MCF 10A (cell line): ENCODE measurements at regions not wholly inside any gene's neighbourhood (a gene's known extent, or its start where the extent isn't known, plus 50 kb on each side); places are given as distances from the start of the nearest gene placed in this dataset.

Source experiments
- BruUV-seq: library from RNA; stranded (reverse); fragments of 400-500 nt; replicated peaks from 2 replicates; lab custom pipeline; 2021; lab: Mats Ljungman, UMichigan
- CTCF ChIA-PET: fragments of 300-600 bp; sonication (Branson Sonifier 250); formaldehyde crosslinking; extraction: SDS; loops from one replicate; lab custom pipeline; 2021; ENCODE audit warnings: antibody characterized with exemption, inconsistent platforms; lab: Yijun Ruan, JAX
- POLR2A ChIA-PET: fragments of 300-600, 350-650 bp; sonication (Branson Sonifier 250); formaldehyde crosslinking; extraction: SDS; loops from one replicate; lab custom pipeline; 2020; ENCODE audit warnings: antibody characterized with exemption, inconsistent platforms; lab: Yijun Ruan, JAX
- DNase-seq: peaks from one replicate; pipeline ENCODE4 v3.0.0-alpha.2; 2018; ENCODE audit not compliant: unreplicated experiment
- H3K27ac Mint-ChIP-seq: one replicate; pipeline ENCODE4 v1.8.0; 2022; ENCODE audit warnings: mild to moderate bottlenecking, low read depth, mixed read lengths; ENCODE audit not compliant: unreplicated experiment
- H3K27me3 Mint-ChIP-seq: one replicate; pipeline ENCODE4 v1.8.0; 2022; ENCODE audit warnings: mixed read lengths; ENCODE audit not compliant: insufficient read depth, unreplicated experiment
- H3K36me3 Mint-ChIP-seq: one replicate; pipeline ENCODE4 v1.8.0; 2022; ENCODE audit warnings: mild to moderate bottlenecking, moderate library complexity, mixed read lengths; ENCODE audit not compliant: insufficient read depth, unreplicated experiment
- H3K4me1 Mint-ChIP-seq: one replicate; pipeline ENCODE4 v1.8.0; 2022; ENCODE audit warnings: mixed read lengths; ENCODE audit not compliant: insufficient read depth, unreplicated experiment
- H3K4me3 Mint-ChIP-seq: one replicate; pipeline ENCODE4 v1.8.0; 2022; ENCODE audit warnings: mild to moderate bottlenecking, moderate library complexity, mixed read lengths; ENCODE audit not compliant: unreplicated experiment
- H3K9me3 Mint-ChIP-seq: one replicate; pipeline ENCODE4 v1.8.0; 2022; ENCODE audit warnings: mixed read lengths; ENCODE audit not compliant: unreplicated experiment
- CTCF ChIP-seq: fragments of 200-600 bp; IDR thresholded peaks from one replicate; pipeline ENCODE4 v1.8.0; 2022; ENCODE audit warnings: antibody characterized with exemption, mild to moderate bottlenecking; ENCODE audit not compliant: unreplicated experiment
- intact Hi-C: fragments of 100-400 bp; cut with micrococcal nuclease; formaldehyde crosslinking; loops from 2 replicates; pipeline ENCODE4 v1.14.1; 2022

GRCh38 chr11:19355601-19356000 lies 114.9 kb upstream of the E2F8 start:
- H3K36me3 Mint-ChIP-seq = no peaks in the 10 kb centered on the region
- H3K27me3 Mint-ChIP-seq = peaks cover 60% of the 10 kb centered on the region
- ChIA-PET POLR2A (interaction anchor here (1.6 kb wide), 1 partner anchor 11 kb away, joined by 4 read pairs; no protein-coding TSS in a partner anchor), CTCF (interaction anchor here (0.9 kb wide), 1 partner anchor 278 kb away, joined by 3 read pairs; no protein-coding TSS in a partner anchor)
- H3K9me3 Mint-ChIP-seq = no peaks in the 10 kb centered on the region
- no TSS peak for BruUV-seq
- no peaks in the 10 kb centered on the region for H3K4me1 Mint-ChIP-seq
- no peak overlapping the region for H3K27ac Mint-ChIP-seq
- intact Hi-C loops = no loop called here
- TF ChIP-seq CTCF = no peak
- H3K4me3 Mint-ChIP-seq = no peak overlapping the region
- peak; percentile 16 for DNase-seq

- Mint-ChIP-seq H3K4me1 (no peaks in the 10 kb centered on the region), H3K36me3 (no peaks in the 10 kb centered on the region), H3K27ac (no peak overlapping the region), H3K27me3 (peaks cover 82% of the 10 kb centered on the region), H3K4me3 (no peak overlapping the region), H3K9me3 (no peaks in the 10 kb centered on the region)
- no TSS peak for BruUV-seq
- no peak for TF ChIP-seq CTCF
- CTCF ChIA-PET = interaction anchor here (1.1 to 1.6 kb wide), 2 partner anchors 14 to 93 kb away, joined by 3 to 4 read pairs; no protein-coding TSS in a partner anchor
- no peak for DNase-seq
- POLR2A ChIA-PET = no interaction called here
- intact Hi-C loops = no loop called here
Measured at GRCh38 chr11:19353287-19353850, 112.6 kb upstream of the E2F8 start.

- no peak for DNase-seq
- H3K27ac Mint-ChIP-seq = no peak overlapping the region
- H3K36me3 Mint-ChIP-seq = no peaks in the 10 kb centered on the region
- no TSS peak for BruUV-seq
- no peaks in the 10 kb centered on the region for H3K4me1 Mint-ChIP-seq
- peaks cover 88% of the 10 kb centered on the region for H3K27me3 Mint-ChIP-seq
- CTCF ChIA-PET = interaction anchor here (0.6 to 1.6 kb wide), 4 partner anchors 14 to 276 kb away, joined by 3 to 4 read pairs (median 3); no protein-coding TSS in a partner anchor
- intact Hi-C loops = no loop called here
- H3K4me3 Mint-ChIP-seq = no peak overlapping the region
- POLR2A ChIA-PET = no interaction called here
- no peaks in the 10 kb centered on the region for H3K9me3 Mint-ChIP-seq
- TF ChIP-seq CTCF = no peak
Measured at GRCh38 chr11:19352771-19353160, 112.0 kb upstream of the E2F8 start.

- H3K9me3 Mint-ChIP-seq = no peaks in the 10 kb centered on the region
- H3K36me3 Mint-ChIP-seq = no peaks in the 10 kb centered on the region
- ChIA-PET CTCF (interaction anchor here (0.6 to 1.6 kb wide), 3 partner anchors 13 to 275 kb away, joined by 3 to 4 read pairs (median 3); no protein-coding TSS in a partner anchor), POLR2A (interaction anchor here (0.7 kb wide), 1 partner anchor 18 kb away, joined by 3 read pairs; no protein-coding TSS in a partner anchor)
- peaks cover 93% of the 10 kb centered on the region for H3K27me3 Mint-ChIP-seq
- DNase-seq = no peak
- no peak overlapping the region for H3K4me3 Mint-ChIP-seq
- no peaks in the 10 kb centered on the region for H3K4me1 Mint-ChIP-seq
- intact Hi-C loops = no loop called here
- BruUV-seq = no TSS peak
- no peak for TF ChIP-seq CTCF
- no peak overlapping the region for H3K27ac Mint-ChIP-seq
Measured at GRCh38 chr11:19352072-19352770, 111.5 kb upstream of the E2F8 start.
